Spleen (tissue), 7 donors: ENCODE measurements at regions not wholly inside any gene's neighbourhood (a gene's known extent, or its start where the extent isn't known, plus 50 kb on each side); places are given as distances from the start of the nearest gene placed in this dataset.

Experiments
- CTCF ChIP-seq, 11 experiments: fragments of 200-600 bp in 7 of 11; fragments of 450-650 bp in 4 of 11; sonication (generic) in 4 of 11; IDR thresholded peaks in 8 of 11; conservative IDR thresholded peaks in 3 of 11; 1 replicate in 7 of 11; 2 replicates in 4 of 11; pipeline versions ENCODE4 v1.4.0 to v1.8.0; 2016 to 2021; ENCODE audit warnings: antibody characterized with exemption in 11 of 11, inconsistent platforms in 4 of 11, mild to moderate bottlenecking in 1 of 11
- POLR2A ChIP-seq, 3 donors: fragments of 450-650 bp; IDR thresholded peaks; one replicate each; pipeline ENCODE4 v1.5.1; 2017; ENCODE audit warnings: antibody characterized with exemption in 3 of 3, mild to moderate bottlenecking in 1 of 3
- donor health status: DM: no; HTN: no; CAD: no; lungs with moderate emphysema.
- donor health status: DM: no; HTN: no; CAD: no.
- donor health status: DM: no; HTN: no; CAD: no.

- TF ChIP-seq CTCF (IDR thresholded peaks at IDR 0.05 in 8 of 11, conservative IDR thresholded peaks at IDR 0.05 in 3 of 11) (no peak), POLR2A (IDR thresholded peaks at IDR 0.05) (no peak)
Observed at GRCh38 chr7:132687016-132687415, 110.7 kb upstream of the PLXNA4 start.
